Activated B cell treated with CpG ODN at 0.5 μM for 24 hours (primary cell): ENCODE measurements at regions not wholly inside any gene's neighbourhood (a gene's known extent, or its start where the extent isn't known, plus 50 kb on each side); places are given as distances from the start of the nearest gene placed in this dataset.

Experiments used
- ATAC-seq: fragments of 200-7000 bp; cut with Tn5 transposase; one replicate; pipeline ENCODE4 v1.10.0; 2021; ENCODE audit warnings: low read depth, mild to moderate bottlenecking, moderate library complexity
- CTCF ChIA-PET: fragments of 350-600 bp; sonication (Branson Sonifier 250); formaldehyde crosslinking; loops from one replicate; lab custom pipeline; 2021; ENCODE audit warnings: antibody characterized with exemption; lab: Charles Lee
- POLR2A ChIA-PET: fragments of 350-600 bp; sonication (Branson Sonifier 250); formaldehyde crosslinking; loops from one replicate; lab custom pipeline; 2021; ENCODE audit warnings: antibody characterized with exemption; lab: Charles Lee
- DNase-seq: peaks from one replicate; pipeline ENCODE4 v3.0.0; 2022
- H3K27ac Mint-ChIP-seq: one replicate; pipeline ENCODE4 v1.8.0; 2020; ENCODE audit warnings: mixed read lengths
- H3K27me3 Mint-ChIP-seq: one replicate; pipeline ENCODE4 v1.8.0; 2021; ENCODE audit warnings: mixed read lengths
- H3K36me3 Mint-ChIP-seq: one replicate; pipeline ENCODE4 v1.8.0; 2021; ENCODE audit warnings: low read depth, mixed read lengths
- H3K4me1 Mint-ChIP-seq: one replicate; pipeline ENCODE4 v1.8.0; 2021; ENCODE audit warnings: mixed read lengths
- H3K4me3 Mint-ChIP-seq: one replicate; pipeline ENCODE4 v1.8.0; 2020; ENCODE audit warnings: mild to moderate bottlenecking, mixed read lengths
- H3K9me3 Mint-ChIP-seq: one replicate; pipeline ENCODE4 v1.8.0; 2020; ENCODE audit warnings: mixed read lengths
- CTCF ChIP-seq: fragments of 200-600 bp; IDR thresholded peaks from one replicate; pipeline ENCODE4 v1.8.0; 2022; ENCODE audit warnings: antibody characterized with exemption, mild to moderate bottlenecking
- intact Hi-C: fragments of 100-400 bp; cut with micrococcal nuclease; formaldehyde crosslinking; loops from one replicate; pipeline ENCODE4 v1.15.1; 2024

GRCh38 chr10:111789821-111790220, 393.7 kb downstream of the GPAM start:
- H3K27me3 Mint-ChIP-seq: no peaks in the 10 kb centered on the region
- no peak for TF ChIP-seq CTCF
- H3K4me1 Mint-ChIP-seq: no peaks in the 10 kb centered on the region
- H3K4me3 Mint-ChIP-seq: no peak overlapping the region
- peaks cover 2% of the 10 kb centered on the region for H3K9me3 Mint-ChIP-seq
- ChIA-PET CTCF (no interaction called here), POLR2A (no interaction called here)
- DNase-seq: no peak
- intact Hi-C loops: no loop called here
- H3K27ac Mint-ChIP-seq: no peak overlapping the region
- ATAC-seq: no peak
- H3K36me3 Mint-ChIP-seq: no peaks in the 10 kb centered on the region

DNA sequence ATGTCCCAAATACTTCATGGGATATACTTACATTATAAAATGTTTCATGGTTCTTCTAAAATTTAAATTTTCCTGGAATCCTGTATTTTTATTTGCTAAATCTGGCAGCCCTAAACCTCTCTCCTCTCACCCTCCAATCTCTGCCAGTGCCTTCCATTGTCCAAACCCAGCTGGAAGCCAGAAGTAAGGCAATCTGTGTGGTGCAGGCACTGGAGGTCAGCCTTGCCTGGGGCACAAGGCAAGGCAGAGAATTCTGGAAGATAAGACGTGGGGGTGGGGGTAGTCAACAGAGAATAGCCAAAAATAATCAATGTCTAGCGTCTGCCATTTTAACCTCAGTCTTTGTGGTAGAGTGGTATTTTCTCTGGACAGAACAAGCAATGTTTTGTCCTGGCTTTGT, 381.7 kb downstream of the GPAM start:
- intact Hi-C loops: no loop called here
- H3K9me3 Mint-ChIP-seq: peaks cover 2% of the 10 kb centered on the region
- H3K4me1 Mint-ChIP-seq: no peaks in the 10 kb centered on the region
- ChIA-PET POLR2A (no interaction called here), CTCF (no interaction called here)
- H3K36me3 Mint-ChIP-seq: no peaks in the 10 kb centered on the region
- ATAC-seq (no peak), DNase-seq (no peak)
- H3K27me3 Mint-ChIP-seq: no peaks in the 10 kb centered on the region
- no peak overlapping the region for H3K4me3 Mint-ChIP-seq
- no peak for TF ChIP-seq CTCF
- no peak overlapping the region for H3K27ac Mint-ChIP-seq

DNA sequence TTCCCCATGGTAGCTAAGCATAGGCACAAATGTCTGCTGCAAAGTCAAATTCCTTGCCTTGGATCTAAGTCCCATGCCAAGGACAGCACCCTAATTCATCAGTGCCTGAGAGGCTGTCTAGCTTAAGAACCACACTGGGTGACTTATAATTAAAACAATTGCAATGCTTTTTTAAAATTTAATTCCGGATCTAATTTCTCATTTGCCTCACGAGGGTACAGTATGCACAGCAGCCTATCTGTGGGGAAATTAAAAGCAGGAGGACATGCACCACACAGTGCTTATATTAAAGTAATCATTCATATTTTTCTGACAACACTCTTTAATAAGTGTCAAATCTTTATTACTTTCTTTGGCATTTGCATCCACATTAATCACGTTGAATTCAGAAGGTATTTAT, 378.8 kb downstream of the GPAM start:
- H3K9me3 Mint-ChIP-seq: no peaks in the 10 kb centered on the region
- ATAC-seq (no peak), DNase-seq (no peak)
- no peak overlapping the region for H3K4me3 Mint-ChIP-seq
- H3K4me1 Mint-ChIP-seq: no peaks in the 10 kb centered on the region
- CTCF ChIA-PET: no interaction called here
- no peak for TF ChIP-seq CTCF
- no peaks in the 10 kb centered on the region for H3K36me3 Mint-ChIP-seq
- intact Hi-C loops: no loop called here
- POLR2A ChIA-PET: no interaction called here
- no peaks in the 10 kb centered on the region for H3K27me3 Mint-ChIP-seq
- H3K27ac Mint-ChIP-seq: no peak overlapping the region

- no peak overlapping the region for H3K27ac Mint-ChIP-seq
Observed at GRCh38 chr10:111811517-111811916, 372.0 kb downstream of the GPAM start.

GRCh38 chr10:111820471-111820870, 363.1 kb downstream of the GPAM start:
- ChIA-PET POLR2A (no interaction called here), CTCF (no interaction called here)
- Mint-ChIP-seq H3K27ac (no peak overlapping the region), H3K27me3 (no peaks in the 10 kb centered on the region), H3K9me3 (no peaks in the 10 kb centered on the region), H3K36me3 (no peaks in the 10 kb centered on the region), H3K4me1 (no peaks in the 10 kb centered on the region), H3K4me3 (no peak overlapping the region)
- DNase-seq: no peak
- intact Hi-C loops: no loop called here
- ATAC-seq: no peak
- no peak for TF ChIP-seq CTCF

More at GRCh38 chr10:111811517-111811916, 372.0 kb downstream of the GPAM start:
- intact Hi-C loops: no loop called here
- Mint-ChIP-seq H3K36me3 (no peaks in the 10 kb centered on the region), H3K9me3 (no peaks in the 10 kb centered on the region), H3K27me3 (no peaks in the 10 kb centered on the region), H3K4me1 (no peaks in the 10 kb centered on the region), H3K4me3 (no peak overlapping the region)
- TF ChIP-seq CTCF: no peak
- ChIA-PET POLR2A (no interaction called here), CTCF (no interaction called here)
- DNase-seq (no peak), ATAC-seq (no peak)
